Endothelial cell of hepatic sinusoid (primary cell): ENCODE measurements at regions not wholly inside any gene's neighbourhood (a gene's known extent, or its start where the extent isn't known, plus 50 kb on each side); places are given as distances from the start of the nearest gene placed in this dataset.

ENCODE experiments used
- in situ Hi-C: cut with HindIII; loops from 2 replicates; pipeline ENCODE4 v1.10.0; 2017; ENCODE audit warnings: low sequenced_read_pairs

GRCh38 chr5:15031180-15031579, 159.6 kb upstream of the ANKH start:
- in situ Hi-C loops = no loop called here

GRCh38 chr5:15027764-15028163, 156.2 kb upstream of the ANKH start:
- in situ Hi-C loops = no loop called here

- in situ Hi-C loops = no loop called here
These were observed 155.4 kb upstream of the ANKH start for GRCh38 chr5:15026944-15027343.

GRCh38 chr5:15026011-15026893, 154.7 kb upstream of the ANKH start:
- in situ Hi-C loops = no loop called here

- in situ Hi-C loops = no loop called here
These were observed 152.3 kb upstream of the ANKH start for GRCh38 chr5:15023846-15024245.

GRCh38 chr5:15023266-15023665, 151.7 kb upstream of the ANKH start:
- in situ Hi-C loops = no loop called here

- in situ Hi-C loops = no loop called here
These were observed 149.9 kb upstream of the ANKH start for GRCh38 chr5:15021266-15022046.

- in situ Hi-C loops = no loop called here
These were observed 149.2 kb upstream of the ANKH start for GRCh38 chr5:15020736-15021135.

- in situ Hi-C loops = no loop called here
These were observed 143.2 kb upstream of the ANKH start for GRCh38 chr5:15014809-15015208.

GRCh38 chr5:15013654-15014463, 142.3 kb upstream of the ANKH start:
- in situ Hi-C loops = no loop called here

- in situ Hi-C loops = no loop called here
These were observed 140.5 kb upstream of the ANKH start for GRCh38 chr5:15012061-15012460.

GRCh38 chr5:15010936-15011335, 139.4 kb upstream of the ANKH start:
- in situ Hi-C loops = no loop called here

GRCh38 chr5:15009420-15009819, 137.8 kb upstream of the ANKH start:
- in situ Hi-C loops = no loop called here

GRCh38 chr5:15008921-15009320, 137.3 kb upstream of the ANKH start:
- in situ Hi-C loops = no loop called here

- in situ Hi-C loops = no loop called here
These were observed 136.9 kb upstream of the ANKH start for GRCh38 chr5:15008476-15008875.

- in situ Hi-C loops = no loop called here
These were observed 136.1 kb upstream of the ANKH start for GRCh38 chr5:15007646-15008045.

- in situ Hi-C loops = loop anchor here (5.0 kb wide), 2 partner anchors 87 to 277 kb away; no protein-coding TSS in a partner anchor
These were observed 132.9 kb upstream of the ANKH start for GRCh38 chr5:15004506-15004905.

GRCh38 chr5:15003511-15003920, 131.9 kb upstream of the ANKH start:
- in situ Hi-C loops = loop anchor here (5.0 kb wide), 2 partner anchors 86 to 276 kb away; no protein-coding TSS in a partner anchor

GRCh38 chr5:15002791-15003190, 131.2 kb upstream of the ANKH start:
- in situ Hi-C loops = loop anchor here (5.0 kb wide), 2 partner anchors 85 to 275 kb away; no protein-coding TSS in a partner anchor

- in situ Hi-C loops = loop anchor here (5.0 kb wide), 2 partner anchors 85 to 275 kb away; no protein-coding TSS in a partner anchor
These were observed 130.6 kb upstream of the ANKH start for GRCh38 chr5:15002173-15002572.

- in situ Hi-C loops = loop anchor here (5.0 kb wide), 2 partner anchors 84 to 274 kb away; no protein-coding TSS in a partner anchor
These were observed 129.9 kb upstream of the ANKH start for GRCh38 chr5:15001517-15001916.
